Upper lobe of left lung (tissue), 6 donors: ENCODE measurements at regions not wholly inside any gene's neighbourhood (a gene's known extent, or its start where the extent isn't known, plus 50 kb on each side); places are given as distances from the start of the nearest gene placed in this dataset.
"Not testable (repeated sequence)": the region's sequence is repeated elsewhere in the genome, so short reads cannot be mapped to it uniquely, and the experiment has no call there.

ENCODE experiments used
- ATAC-seq, 2 donors: fragments of 200-7000 bp; cut with Tn5 transposase; one replicate each; pipeline ENCODE4 v1.9.1; 2022; ENCODE audit warnings: mild to moderate bottlenecking in 2 of 2, moderate library complexity in 2 of 2; ENCODE audit not compliant: low FRiP score in 2 of 2
- DNase-seq, 2 donors: peaks; one replicate each; pipeline ENCODE4 v3.0.0-alpha.2; 2019 to 2020
- H3K27ac ChIP-seq, 4 donors: fragments of 200-600 bp; sonication (generic); one replicate each; pipeline ENCODE4 v1.5.1; 2016 to 2019
- H3K27me3 ChIP-seq, 4 donors: fragments of 200-600 bp; sonication (generic); one replicate each; pipeline ENCODE4 v1.5.1; 2017 to 2019
- H3K36me3 ChIP-seq, 4 donors: fragments of 200-600 bp; sonication (generic); one replicate each; pipeline ENCODE4 v1.5.1; 2016 to 2019
- H3K4me1 ChIP-seq, 4 donors: fragments of 200-600 bp; sonication (generic); one replicate each; pipeline ENCODE4 v1.5.1; 2018 to 2019
- H3K4me3 ChIP-seq, 4 donors: fragments of 200-600 bp; sonication (generic); one replicate each; pipeline ENCODE4 v1.5.1; 2017 to 2019; ENCODE audit warnings: mild to moderate bottlenecking in 2 of 4, moderate library complexity in 1 of 4
- H3K9me3 ChIP-seq, 4 donors: fragments of 200-600 bp; sonication (generic); one replicate each; pipeline ENCODE4 v1.5.1; 2018 to 2019
- EP300 ChIP-seq, 4 donors: sonication (generic); formaldehyde crosslinking; IDR thresholded peaks; one replicate each; pipeline ENCODE4 v1.5.1; 2017; ENCODE audit warnings: antibody characterized with exemption in 4 of 4, control low read depth in 2 of 4
- POLR2A ChIP-seq, 4 donors: fragments of 450-650 bp; IDR thresholded peaks; one replicate each; pipeline ENCODE4 v1.5.1; 2016 to 2017; ENCODE audit warnings: antibody characterized with exemption in 4 of 4, mild to moderate bottlenecking in 2 of 4
- POLR2AphosphoS5 ChIP-seq, 2 donors: sonication (generic); formaldehyde crosslinking; IDR thresholded peaks; one replicate each; pipeline ENCODE4 v1.5.1; 2017; ENCODE audit warnings: antibody characterized with exemption in 2 of 2
- WGBS, 2 donors: methylation state at CpG; one replicate each; pipeline ENCODE4 v1.1.5; 2017 to 2018; 5-methylcytosine and 5-hydroxymethylcytosine counted together
- TF ChIP-seq, protein P1 (sequence below), 6 experiments: fragments of 450-650 bp in 4 of 6; fragments of 200-600 bp in 2 of 6; sonication (generic) in 2 of 6; IDR thresholded peaks; one replicate each; pipeline ENCODE4 v1.5.1; 2016 to 2019; ENCODE audit warnings: antibody characterized with exemption in 6 of 6
- donor health status: DM: no; HTN: no; CAD: no; lungs with moderate emphysema.
- donor health status: DM: no; HTN: yes; CAD: no; lungs with severe emphysema.

DNA sequence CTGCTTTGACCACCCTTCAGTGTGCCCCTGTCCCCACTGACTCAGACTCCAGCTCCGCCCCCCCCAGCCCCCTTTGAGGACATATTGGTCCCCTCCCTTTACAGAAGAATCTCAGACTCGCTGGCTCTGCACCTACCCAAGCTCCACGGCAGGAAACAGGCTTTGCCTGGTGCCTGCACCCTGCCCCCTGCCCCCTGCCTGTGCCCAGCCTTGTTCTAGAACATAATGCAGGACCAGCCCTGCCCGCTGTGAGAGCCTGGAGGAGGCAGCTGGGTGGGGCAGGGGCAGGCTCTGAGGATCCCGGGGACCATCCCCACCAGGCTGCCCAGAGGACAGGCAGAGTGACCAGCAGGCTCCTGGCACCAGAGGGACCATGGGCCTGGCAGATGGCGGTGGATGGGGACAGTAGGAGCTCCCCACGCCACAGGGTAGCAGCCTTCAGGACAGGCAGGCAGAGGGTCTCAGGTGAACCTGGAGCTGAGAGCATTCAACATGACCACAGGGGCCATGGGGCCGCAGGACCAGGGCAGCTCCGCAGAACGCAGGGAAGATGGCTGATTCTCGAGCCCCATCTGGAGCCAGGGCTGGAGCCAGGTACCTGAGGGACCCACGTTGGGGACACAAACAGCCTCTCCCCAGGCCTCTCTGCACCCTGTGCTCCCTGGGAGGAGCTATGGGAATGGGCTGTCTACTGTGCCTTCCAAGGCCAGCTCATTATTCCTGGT, 165.0 kb upstream of the FOXD4L5 start:
- not testable (repeated sequence) for H3K27ac ChIP-seq, H3K4me3 ChIP-seq, H3K36me3 ChIP-seq, H3K4me1 ChIP-seq, H3K27me3 ChIP-seq, H3K9me3 ChIP-seq
- ATAC-seq (peak; percentile 15 to 24), DNase-seq (peak in 1 of 2 donors; percentile 40)
- 60% methylated on average over 4 of the region's 12 CpGs; no CpG with 5 or more reads in 1 of the 2 donors for WGBS, 2 donors

DNA sequence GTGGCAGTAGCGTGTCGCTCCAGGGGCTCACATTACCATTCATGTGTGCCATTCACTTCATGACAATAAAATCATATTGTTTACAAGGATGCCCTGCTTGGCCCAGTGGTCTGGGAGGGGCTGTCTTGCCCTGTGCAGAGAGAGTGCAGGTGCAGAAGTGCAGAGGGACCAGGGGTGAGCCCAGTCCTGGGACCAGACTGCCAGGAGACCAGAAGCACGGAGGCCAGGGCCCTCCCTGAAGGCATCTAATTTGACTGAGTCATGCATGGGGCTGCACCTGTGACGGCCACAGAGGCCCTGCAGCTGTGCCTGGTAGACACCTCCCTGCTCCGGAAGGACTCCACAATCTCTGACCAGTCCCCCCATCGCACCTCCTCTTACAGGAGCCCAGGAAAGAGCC, 164.4 kb upstream of the FOXD4L5 start:
- Histone ChIP-seq H3K9me3 (peaks cover 0 to 3% (median 0%) of the 10 kb centered on the region in 4 donors), H3K27ac (no peak overlapping the region), H3K36me3 (no peaks in the 10 kb centered on the region), H3K4me1 (no peaks in the 10 kb centered on the region), H3K4me3 (no peak overlapping the region), H3K27me3 (no peaks in the 10 kb centered on the region)
- peak in 1 of 2 donors; percentile 11 for ATAC-seq
- TF ChIP-seq EP300 (IDR thresholded peaks at IDR 0.05) (no peak), POLR2A (IDR thresholded peaks at IDR 0.05) (no peak), POLR2AphosphoS5 (IDR thresholded peaks at IDR 0.05) (no peak)
- TF ChIP-seq, protein P1, sequence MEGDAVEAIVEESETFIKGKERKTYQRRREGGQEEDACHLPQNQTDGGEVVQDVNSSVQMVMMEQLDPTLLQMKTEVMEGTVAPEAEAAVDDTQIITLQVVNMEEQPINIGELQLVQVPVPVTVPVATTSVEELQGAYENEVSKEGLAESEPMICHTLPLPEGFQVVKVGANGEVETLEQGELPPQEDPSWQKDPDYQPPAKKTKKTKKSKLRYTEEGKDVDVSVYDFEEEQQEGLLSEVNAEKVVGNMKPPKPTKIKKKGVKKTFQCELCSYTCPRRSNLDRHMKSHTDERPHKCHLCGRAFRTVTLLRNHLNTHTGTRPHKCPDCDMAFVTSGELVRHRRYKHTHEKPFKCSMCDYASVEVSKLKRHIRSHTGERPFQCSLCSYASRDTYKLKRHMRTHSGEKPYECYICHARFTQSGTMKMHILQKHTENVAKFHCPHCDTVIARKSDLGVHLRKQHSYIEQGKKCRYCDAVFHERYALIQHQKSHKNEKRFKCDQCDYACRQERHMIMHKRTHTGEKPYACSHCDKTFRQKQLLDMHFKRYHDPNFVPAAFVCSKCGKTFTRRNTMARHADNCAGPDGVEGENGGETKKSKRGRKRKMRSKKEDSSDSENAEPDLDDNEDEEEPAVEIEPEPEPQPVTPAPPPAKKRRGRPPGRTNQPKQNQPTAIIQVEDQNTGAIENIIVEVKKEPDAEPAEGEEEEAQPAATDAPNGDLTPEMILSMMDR (IDR thresholded peaks at IDR 0.05), result no peak
- DNase-seq, result no peak
- 72 to 77% methylated on average over 4 to 6 of the region's 6 CpGs for WGBS, 2 donors

DNA sequence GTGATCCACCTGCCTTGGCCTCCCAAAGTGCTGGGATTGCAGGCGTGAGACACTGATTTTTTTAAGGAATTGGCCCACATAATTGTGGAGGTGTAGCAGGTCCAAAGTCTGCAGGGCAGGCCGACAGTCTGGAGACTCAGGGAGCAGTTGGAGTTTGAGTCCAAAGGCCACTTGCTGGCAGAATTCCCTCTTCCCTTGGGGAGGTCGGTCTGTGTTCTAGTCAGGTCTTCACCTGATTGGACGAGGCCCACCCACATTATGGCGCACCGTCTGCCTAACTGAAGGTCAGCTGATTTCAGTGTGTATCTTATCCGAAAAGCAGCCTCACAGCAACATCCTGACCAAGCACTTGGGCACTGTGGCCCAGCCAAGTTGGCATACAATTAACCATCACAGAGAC, 162.1 kb upstream of the FOXD4L5 start:
- WGBS, 2 donors, result 50 to 84% methylated on average over 1 to 7 of the region's 7 CpGs

DNA sequence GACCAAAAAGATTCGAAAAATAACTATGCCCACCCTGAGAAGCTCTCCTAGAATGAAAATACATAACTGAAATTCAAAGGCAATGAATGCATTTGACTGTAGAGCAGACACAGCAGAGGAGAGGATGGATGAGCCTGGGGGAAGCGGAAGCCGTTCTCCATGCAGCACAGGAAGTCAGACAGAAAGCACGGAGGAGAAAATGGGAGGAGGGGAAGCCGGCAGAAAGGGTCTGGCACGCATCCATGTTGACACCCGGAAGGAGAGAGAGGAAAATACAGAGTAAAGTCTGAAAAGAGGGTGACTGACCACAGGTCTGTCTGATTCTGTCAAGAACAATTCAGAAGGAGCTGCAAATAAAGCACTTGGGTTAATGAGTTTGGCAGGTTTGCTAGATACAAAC, 161.0 kb upstream of the FOXD4L5 start:
- H3K4me3 ChIP-seq, H3K4me1 ChIP-seq, H3K27me3 ChIP-seq, H3K36me3 ChIP-seq, H3K27ac ChIP-seq, H3K9me3 ChIP-seq, ATAC-seq, DNase-seq: not testable (repeated sequence)
- WGBS, 2 donors, result 77 to 81% methylated on average over 7 of the region's 7 CpGs

More for the DNA sequence above, 162.1 kb upstream of the FOXD4L5 start:
- not testable (repeated sequence) for H3K27me3 ChIP-seq, H3K4me3 ChIP-seq, ATAC-seq, H3K4me1 ChIP-seq, H3K27ac ChIP-seq, H3K9me3 ChIP-seq, H3K36me3 ChIP-seq, DNase-seq

DNA sequence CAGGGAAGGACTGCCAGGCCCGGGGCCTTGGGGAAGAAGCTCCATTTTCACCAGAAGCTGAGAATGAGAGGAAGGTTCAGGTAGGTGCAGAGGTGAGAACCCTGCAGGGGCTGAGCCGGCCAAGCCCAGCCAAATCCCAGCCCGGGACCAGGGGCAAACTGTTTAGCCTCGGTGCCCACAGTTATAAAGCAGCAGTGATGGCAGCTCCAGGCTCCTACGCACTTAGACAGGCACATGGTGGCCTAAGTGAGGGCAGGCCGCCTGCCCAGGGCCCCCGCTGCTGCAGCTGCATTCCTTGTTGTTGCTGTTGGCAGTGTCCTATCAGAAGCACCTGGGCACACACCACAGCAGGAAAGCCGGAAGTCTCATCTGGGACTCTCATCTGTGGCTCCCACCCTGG, 159.9 kb upstream of the FOXD4L5 start:
- Histone ChIP-seq H3K4me1 (no peaks in the 10 kb centered on the region), H3K27me3 (no peaks in the 10 kb centered on the region), H3K4me3 (no peak overlapping the region), H3K36me3 (no peaks in the 10 kb centered on the region), H3K27ac (no peak overlapping the region), H3K9me3 (peaks cover 0 to 3% (median 0%) of the 10 kb centered on the region in 4 donors)
- DNase-seq, result no peak
- TF ChIP-seq, protein P1 (IDR thresholded peaks at IDR 0.05), result no peak
- TF ChIP-seq EP300 (IDR thresholded peaks at IDR 0.05), result no peak
- no peak for TF ChIP-seq POLR2AphosphoS5 (IDR thresholded peaks at IDR 0.05)
- no peak for TF ChIP-seq POLR2A (IDR thresholded peaks at IDR 0.05)
- WGBS, 2 donors, result 83 to 89% methylated on average over 7 to 8 of the region's 8 CpGs
- ATAC-seq, result no peak

DNA sequence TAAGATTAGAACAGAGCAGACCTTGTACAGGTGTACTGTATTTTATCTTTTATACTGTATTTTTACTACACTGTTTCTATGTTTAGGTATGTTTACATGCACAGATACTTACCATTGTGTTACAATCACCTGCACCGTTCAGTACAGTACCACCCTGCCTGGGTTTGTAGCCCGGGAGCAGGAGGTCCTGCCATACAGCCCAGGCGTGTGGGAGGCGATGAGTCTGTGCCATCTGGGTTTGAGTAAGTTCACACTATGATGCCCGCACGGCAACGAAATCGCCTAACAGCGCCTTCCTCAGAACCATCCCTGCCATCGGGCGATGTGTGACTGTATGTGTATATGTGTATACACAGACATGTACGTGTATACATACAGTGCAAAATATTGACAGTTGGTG, 157.1 kb upstream of the FOXD4L5 start:
- H3K4me1 ChIP-seq, H3K36me3 ChIP-seq, ATAC-seq, H3K9me3 ChIP-seq, DNase-seq, H3K27ac ChIP-seq, H3K4me3 ChIP-seq, H3K27me3 ChIP-seq: not testable (repeated sequence)
- WGBS, 2 donors, result 90 to 96% methylated on average over 9 to 12 of the region's 12 CpGs

DNA sequence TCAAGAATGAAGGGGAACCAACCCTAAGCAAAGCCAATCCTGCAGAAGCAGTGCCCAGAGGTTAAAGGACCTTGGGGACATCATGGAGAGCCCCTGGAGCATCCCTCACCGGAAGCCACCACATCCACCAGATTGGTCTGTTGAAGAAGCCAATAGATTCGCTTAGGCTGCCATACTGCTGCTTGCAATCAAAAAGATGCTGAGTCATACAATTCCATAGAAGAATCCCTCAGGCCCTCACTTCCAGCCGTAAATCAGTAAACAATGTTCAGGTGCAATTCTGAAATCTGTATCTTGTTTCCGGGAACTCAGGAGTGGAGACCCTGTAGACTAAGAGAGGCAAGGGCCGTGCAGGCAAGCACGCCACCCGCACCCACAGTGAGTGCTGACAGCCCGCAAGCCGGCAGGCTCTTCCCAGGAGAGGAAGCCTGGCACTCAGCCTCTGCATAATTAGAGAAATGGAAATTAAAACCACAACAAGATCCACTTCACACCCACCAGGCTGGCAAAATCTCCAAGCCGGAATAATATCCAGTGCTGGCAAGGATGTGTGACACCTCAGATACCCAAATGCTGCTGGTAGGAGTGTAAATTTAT, 156.4 kb upstream of the FOXD4L5 start:
- 88 to 100% methylated on average over 1 to 10 of the region's 10 CpGs for WGBS, 2 donors
- not testable (repeated sequence) for H3K9me3 ChIP-seq, H3K27me3 ChIP-seq, ATAC-seq, H3K4me3 ChIP-seq, H3K27ac ChIP-seq, H3K36me3 ChIP-seq, H3K4me1 ChIP-seq
- peak in 1 of 2 donors; percentile 42 for DNase-seq
